Thyroid gland (tissue), 4 donors: ENCODE measurements at regions not wholly inside any gene's neighbourhood (a gene's known extent, or its start where the extent isn't known, plus 50 kb on each side); places are given as distances from the start of the nearest gene placed in this dataset.

Source experiments
- CTCF ChIP-seq, 6 experiments: fragments of 200-600 bp in 3 of 6; fragments of 450-650 bp in 3 of 6; sonication (generic) in 3 of 6; IDR thresholded peaks; one replicate each; pipeline ENCODE4 v1.5.1; 2016 to 2019; ENCODE audit warnings: antibody characterized with exemption in 6 of 6, mild to moderate bottlenecking in 2 of 6, inconsistent platforms in 1 of 6, moderate library complexity in 1 of 6
- POLR2A ChIP-seq, 2 donors: fragments of 450-650 bp; IDR thresholded peaks; one replicate each; pipeline ENCODE4 v1.6.1; 2017; ENCODE audit warnings: antibody characterized with exemption in 2 of 2, mild to moderate bottlenecking in 2 of 2, moderate library complexity in 1 of 2

GRCh38 chr9:135221576-135221950 is 134.1 kb downstream of the OLFM1 start:
- no peak for TF ChIP-seq CTCF (IDR thresholded peaks at IDR 0.05)
- no peak for TF ChIP-seq POLR2A (IDR thresholded peaks at IDR 0.05)
